ENCODE measurements at regions not wholly inside any gene's neighbourhood (a gene's known extent, or its start where the extent isn't known, plus 50 kb on each side); places are given as distances from the start of the nearest gene placed in this dataset.
"Not testable (repeated sequence)": the region's sequence is repeated elsewhere in the genome, so short reads cannot be mapped to it uniquely, and the experiment has no call there.

DNA sequence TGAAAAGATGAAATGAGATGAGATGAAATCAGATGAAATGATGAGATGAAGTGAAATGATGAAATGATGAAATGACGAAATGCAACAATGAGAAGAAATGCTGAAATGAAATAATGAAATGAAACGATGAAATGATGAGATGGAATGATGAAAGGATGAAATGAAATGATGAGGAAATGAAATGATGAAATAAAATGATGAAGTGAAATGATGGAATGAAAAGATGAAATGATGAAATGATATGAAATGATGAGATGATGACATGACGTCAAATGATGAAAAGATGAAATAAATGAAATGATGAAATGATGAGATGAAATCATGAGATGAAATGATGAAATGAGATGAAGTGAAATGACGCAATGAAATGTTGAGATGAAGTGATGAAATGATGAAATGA lies 4996.9 kb upstream of the OR11H1 start:
- not testable (repeated sequence) for TF ChIP-seq SMAD1 (IDR thresholded peaks at IDR 0.05; ENCODE audit: low read depth, partially characterized antibody); ATF3 (IDR thresholded peaks at IDR 0.05; ENCODE audit: borderline replicate concordance, extremely low read depth, low read depth, low read length); ZZZ3 (IDR thresholded peaks at IDR 0.05; ENCODE audit: control insufficient read depth, insufficient read length, low read depth); SUZ12 (IDR thresholded peaks at IDR 0.05; ENCODE audit: unreplicated experiment); SRF (IDR thresholded peaks at IDR 0.05; ENCODE audit: low read depth in 2 of 2, low read length in 2 of 2); CTCF (IDR thresholded peaks at IDR 0.05 in 2 of 3, conservative IDR thresholded peaks at IDR 0.05 in 1 of 3; ENCODE audit: control insufficient read depth in 2 of 3, extremely low read depth in 1 of 3, insufficient read depth in 1 of 3, low read depth in 3 of 3, low read length in 3 of 3); EP300 (IDR thresholded peaks at IDR 0.05; ENCODE audit: borderline replicate concordance in 1 of 2, control insufficient read depth in 1 of 2, low read depth in 2 of 2, low read length in 2 of 2)
- TF ChIP-seq, protein P1, sequence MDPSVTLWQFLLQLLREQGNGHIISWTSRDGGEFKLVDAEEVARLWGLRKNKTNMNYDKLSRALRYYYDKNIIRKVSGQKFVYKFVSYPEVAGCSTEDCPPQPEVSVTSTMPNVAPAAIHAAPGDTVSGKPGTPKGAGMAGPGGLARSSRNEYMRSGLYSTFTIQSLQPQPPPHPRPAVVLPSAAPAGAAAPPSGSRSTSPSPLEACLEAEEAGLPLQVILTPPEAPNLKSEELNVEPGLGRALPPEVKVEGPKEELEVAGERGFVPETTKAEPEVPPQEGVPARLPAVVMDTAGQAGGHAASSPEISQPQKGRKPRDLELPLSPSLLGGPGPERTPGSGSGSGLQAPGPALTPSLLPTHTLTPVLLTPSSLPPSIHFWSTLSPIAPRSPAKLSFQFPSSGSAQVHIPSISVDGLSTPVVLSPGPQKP (IDR thresholded peaks at IDR 0.05; ENCODE audit: low read depth, low read length), result not testable (repeated sequence)

Data from GM12878 (cell line).